C4-2B (cell line): ENCODE measurements at regions not wholly inside any gene's neighbourhood (a gene's known extent, or its start where the extent isn't known, plus 50 kb on each side); places are given as distances from the start of the nearest gene placed in this dataset.

Experiments used
- CTCF ChIP-seq: fragments of 450-650 bp; conservative IDR thresholded peaks from 2 replicates; pipeline ENCODE4 v1.5.1; 2017; ENCODE audit warnings: mild to moderate bottlenecking
- ZFX ChIP-seq: fragments of 450-650 bp; IDR thresholded peaks from 2 replicates; pipeline ENCODE4 v1.6.1; 2017

DNA sequence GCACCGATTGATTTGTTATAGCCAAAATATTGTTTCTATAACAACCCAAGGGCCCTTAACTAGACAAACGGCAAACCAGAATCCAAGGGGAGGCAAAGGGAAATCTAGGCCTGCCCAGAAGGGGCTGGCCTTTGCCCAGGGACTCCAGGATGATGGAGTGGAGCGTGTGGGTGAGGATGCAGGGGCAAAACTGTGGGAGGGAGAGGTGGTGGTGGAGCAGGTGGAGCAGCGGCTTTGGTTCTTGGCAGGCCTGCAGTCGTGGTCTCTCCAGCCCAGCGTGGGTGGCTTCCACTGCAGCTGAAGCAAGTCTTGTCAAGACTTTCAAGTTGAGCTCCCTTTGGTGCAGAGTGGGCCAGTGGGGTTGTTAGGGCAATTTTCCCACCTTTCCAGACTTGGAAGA is 98.6 kb upstream of the TBCA start:
- TF ChIP-seq CTCF (no peak), ZFX (no peak)
